ENCODE measurements at regions not wholly inside any gene's neighbourhood (a gene's known extent, or its start where the extent isn't known, plus 50 kb on each side); places are given as distances from the start of the nearest gene placed in this dataset.
"Not testable (repeated sequence)": the region's sequence is repeated elsewhere in the genome, so short reads cannot be mapped to it uniquely, and the experiment has no call there.

GRCh38 chr3:154849408-154849807, 230.7 kb upstream of the MME start:
- no peak overlapping the region for H3K4me3 ChIP-seq (ENCODE audit: low read length)
- no peak for TF ChIP-seq CTCF (conservative IDR thresholded peaks at IDR 0.05; ENCODE audit: low read length)
- DNase-seq (ENCODE audit: low read depth), result no peak

GRCh38 chr3:154844863-154845262, 235.3 kb upstream of the MME start:
- H3K4me3 ChIP-seq (ENCODE audit: low read length), result no peak overlapping the region
- DNase-seq (ENCODE audit: low read depth), result no peak
- no peak for TF ChIP-seq CTCF (conservative IDR thresholded peaks at IDR 0.05; ENCODE audit: low read length)

GRCh38 chr3:154843647-154844046, 236.5 kb upstream of the MME start:
- TF ChIP-seq CTCF (conservative IDR thresholded peaks at IDR 0.05; ENCODE audit: low read length), result no peak

GRCh38 chr3:154842536-154842935, 237.6 kb upstream of the MME start:
- no peak for TF ChIP-seq CTCF (conservative IDR thresholded peaks at IDR 0.05; ENCODE audit: low read length)
- no peak overlapping the region for H3K4me3 ChIP-seq (ENCODE audit: low read length)
- peak; percentile 50 for DNase-seq (ENCODE audit: low read depth)

More at GRCh38 chr3:154843647-154844046, 236.5 kb upstream of the MME start:
- H3K4me3 ChIP-seq (ENCODE audit: low read length), result no peak overlapping the region
- DNase-seq (ENCODE audit: low read depth), result no peak

- no peak for DNase-seq (ENCODE audit: low read depth)
Measured at GRCh38 chr3:154835639-154836038, 244.5 kb upstream of the MME start.

GRCh38 chr3:154834831-154835230, 245.3 kb upstream of the MME start:
- H3K4me3 ChIP-seq (ENCODE audit: low read length); DNase-seq (ENCODE audit: low read depth): not testable (repeated sequence)

More at GRCh38 chr3:154835639-154836038, 244.5 kb upstream of the MME start:
- TF ChIP-seq CTCF (conservative IDR thresholded peaks at IDR 0.05; ENCODE audit: low read length), result no peak
- no peak overlapping the region for H3K4me3 ChIP-seq (ENCODE audit: low read length)

GRCh38 chr3:154829929-154830328, 250.2 kb upstream of the MME start:
- no peak for DNase-seq (ENCODE audit: low read depth)
- H3K4me3 ChIP-seq (ENCODE audit: low read length), result no peak overlapping the region
- no peak for TF ChIP-seq CTCF (conservative IDR thresholded peaks at IDR 0.05; ENCODE audit: low read length)

GRCh38 chr3:154819491-154819890, 260.6 kb upstream of the MME start:
- TF ChIP-seq CTCF (conservative IDR thresholded peaks at IDR 0.05; ENCODE audit: low read length), result no peak
- H3K4me3 ChIP-seq (ENCODE audit: low read length), result no peak overlapping the region

More at GRCh38 chr3:154819491-154819890, 260.6 kb upstream of the MME start:
- no peak for DNase-seq (ENCODE audit: low read depth)

Measured in AG10803 (cell line).